ENCODE measurements at regions not wholly inside any gene's neighbourhood (a gene's known extent, or its start where the extent isn't known, plus 50 kb on each side); places are given as distances from the start of the nearest gene placed in this dataset.

DNA sequence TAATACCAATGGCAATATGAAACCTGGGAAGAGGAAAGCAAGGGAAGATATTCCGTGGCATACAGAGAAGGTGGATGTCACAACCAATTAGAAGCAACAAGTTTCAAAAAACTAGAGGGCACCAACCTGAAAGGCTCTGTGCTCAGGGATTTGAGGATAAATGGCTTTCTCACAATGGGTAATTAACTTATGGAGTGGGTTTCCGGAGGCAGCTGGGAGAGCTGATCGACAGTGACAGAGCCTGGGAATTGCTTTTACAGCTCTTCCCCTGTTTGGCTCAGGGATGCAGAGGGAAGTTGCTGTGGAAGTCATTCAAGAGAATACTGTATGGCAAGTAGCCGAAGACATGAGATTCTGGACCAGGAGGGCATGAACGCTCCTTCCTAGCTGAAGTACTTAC, 237.0 kb downstream of the KIF4B start (continued):
- TF ChIP-seq, protein P1, sequence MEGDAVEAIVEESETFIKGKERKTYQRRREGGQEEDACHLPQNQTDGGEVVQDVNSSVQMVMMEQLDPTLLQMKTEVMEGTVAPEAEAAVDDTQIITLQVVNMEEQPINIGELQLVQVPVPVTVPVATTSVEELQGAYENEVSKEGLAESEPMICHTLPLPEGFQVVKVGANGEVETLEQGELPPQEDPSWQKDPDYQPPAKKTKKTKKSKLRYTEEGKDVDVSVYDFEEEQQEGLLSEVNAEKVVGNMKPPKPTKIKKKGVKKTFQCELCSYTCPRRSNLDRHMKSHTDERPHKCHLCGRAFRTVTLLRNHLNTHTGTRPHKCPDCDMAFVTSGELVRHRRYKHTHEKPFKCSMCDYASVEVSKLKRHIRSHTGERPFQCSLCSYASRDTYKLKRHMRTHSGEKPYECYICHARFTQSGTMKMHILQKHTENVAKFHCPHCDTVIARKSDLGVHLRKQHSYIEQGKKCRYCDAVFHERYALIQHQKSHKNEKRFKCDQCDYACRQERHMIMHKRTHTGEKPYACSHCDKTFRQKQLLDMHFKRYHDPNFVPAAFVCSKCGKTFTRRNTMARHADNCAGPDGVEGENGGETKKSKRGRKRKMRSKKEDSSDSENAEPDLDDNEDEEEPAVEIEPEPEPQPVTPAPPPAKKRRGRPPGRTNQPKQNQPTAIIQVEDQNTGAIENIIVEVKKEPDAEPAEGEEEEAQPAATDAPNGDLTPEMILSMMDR (IDR thresholded peaks at IDR 0.05; ENCODE audit: control extremely low read depth in 1 of 3, insufficient read depth in 1 of 3, low read depth in 1 of 3, low read length in 3 of 3), result no peak
- no peak for TF ChIP-seq MAFK (IDR thresholded peaks at IDR 0.05; ENCODE audit: low read depth, low read length)
- no peak for TF ChIP-seq BCL11A (IDR thresholded peaks at IDR 0.05; ENCODE audit: low read depth in 2 of 2, low read length in 2 of 2)
- TF ChIP-seq FOSL1 (IDR thresholded peaks at IDR 0.05; ENCODE audit: insufficient read depth, low read depth, low read length), result no peak

All from H1 (cell line).